ENCODE measurements at regions not wholly inside any gene's neighbourhood (a gene's known extent, or its start where the extent isn't known, plus 50 kb on each side); places are given as distances from the start of the nearest gene placed in this dataset.

GRCh38 chr21:15332572-15332971 lies 267.8 kb upstream of the NRIP1 start:
- TF ChIP-seq CTCF (IDR thresholded peaks at IDR 0.05; ENCODE audit: insufficient read depth, low read depth, low read length, missing control alignments) = no peak
- DNase-seq (ENCODE audit: low read depth) = no peak
- H3K4me3 ChIP-seq (ENCODE audit: low read depth, low read length) = no peak overlapping the region

- H3K4me3 ChIP-seq (ENCODE audit: low read depth, low read length) = no peak overlapping the region
- no peak for DNase-seq (ENCODE audit: low read depth)
- no peak for TF ChIP-seq CTCF (IDR thresholded peaks at IDR 0.05; ENCODE audit: insufficient read depth, low read depth, low read length, missing control alignments)
Observed at GRCh38 chr21:15333136-15333710, 268.4 kb upstream of the NRIP1 start.

GRCh38 chr21:15333951-15334350 lies 269.2 kb upstream of the NRIP1 start:
- no peak for TF ChIP-seq CTCF (IDR thresholded peaks at IDR 0.05; ENCODE audit: insufficient read depth, low read depth, low read length, missing control alignments)
- no peak for DNase-seq (ENCODE audit: low read depth)
- no peak overlapping the region for H3K4me3 ChIP-seq (ENCODE audit: low read depth, low read length)

- no peak for DNase-seq (ENCODE audit: low read depth)
- H3K4me3 ChIP-seq (ENCODE audit: low read depth, low read length) = no peak overlapping the region
- TF ChIP-seq CTCF (IDR thresholded peaks at IDR 0.05; ENCODE audit: insufficient read depth, low read depth, low read length, missing control alignments) = no peak
Observed at GRCh38 chr21:15343066-15343465, 278.3 kb upstream of the NRIP1 start.

- no peak for DNase-seq (ENCODE audit: low read depth)
- no peak for TF ChIP-seq CTCF (IDR thresholded peaks at IDR 0.05; ENCODE audit: insufficient read depth, low read depth, low read length, missing control alignments)
- no peak overlapping the region for H3K4me3 ChIP-seq (ENCODE audit: low read depth, low read length)
Observed at GRCh38 chr21:15352009-15352408, 287.2 kb upstream of the NRIP1 start.

- H3K4me3 ChIP-seq (ENCODE audit: low read depth, low read length) = no peak overlapping the region
- no peak for TF ChIP-seq CTCF (IDR thresholded peaks at IDR 0.05; ENCODE audit: insufficient read depth, low read depth, low read length, missing control alignments)
- DNase-seq (ENCODE audit: low read depth) = no peak
Observed at GRCh38 chr21:15353546-15353945, 288.7 kb upstream of the NRIP1 start.

GRCh38 chr21:15354516-15354915 lies 289.7 kb upstream of the NRIP1 start:
- no peak overlapping the region for H3K4me3 ChIP-seq (ENCODE audit: low read depth, low read length)
- TF ChIP-seq CTCF (IDR thresholded peaks at IDR 0.05; ENCODE audit: insufficient read depth, low read depth, low read length, missing control alignments) = no peak
- DNase-seq (ENCODE audit: low read depth) = no peak

Measured in GM12865 (cell line).